H1 (cell line): ENCODE measurements at regions not wholly inside any gene's neighbourhood (a gene's known extent, or its start where the extent isn't known, plus 50 kb on each side); places are given as distances from the start of the nearest gene placed in this dataset.

ENCODE experiments used
- CBX5 ChIP-seq: fragments of 300-800, 300-1000 bp; sonication (generic); IDR thresholded peaks from 2 replicates; pipeline ENCODE4 v1.7.1; 2016; ENCODE audit warnings: antibody characterized with exemption, low read length, low read depth
- CHD2 ChIP-seq: IDR thresholded peaks from 2 replicates; pipeline ENCODE4 v1.6.1; 2012; ENCODE audit warnings: low read length, improper control_type of control experiment
- CTCF ChIP-seq, 3 experiments: IDR thresholded peaks; 1 replicate in 2 of 3; 2 replicates in 1 of 3; pipeline versions ENCODE4 v1.5.1 to v1.6.1; 2011; ENCODE audit warnings: low read length in 3 of 3, mild to moderate bottlenecking in 3 of 3, inconsistent platforms in 2 of 3, low read depth in 1 of 3, moderate library complexity in 1 of 3; ENCODE audit not compliant: insufficient read depth in 1 of 3; ENCODE audit errors: control extremely low read depth in 1 of 3
- EP300 ChIP-seq, 2 experiments: IDR thresholded peaks; 1 replicate in 1 of 2; 2 replicates in 1 of 2; pipeline ENCODE4 v1.6.1; 2011 to 2012; ENCODE audit warnings: low read depth in 2 of 2, low read length in 2 of 2, mild to moderate bottlenecking in 2 of 2, borderline replicate concordance in 1 of 2, inconsistent platforms in 1 of 2, moderate library complexity in 1 of 2
- FOSL1 ChIP-seq: IDR thresholded peaks from 2 replicates; pipeline ENCODE4 v1.6.1; 2011; ENCODE audit warnings: mild to moderate bottlenecking, low read depth, low read length, moderate library complexity; ENCODE audit not compliant: insufficient read depth
- GABPA ChIP-seq: IDR thresholded peaks from 2 replicates; pipeline ENCODE4 v1.6.1; 2011; ENCODE audit warnings: mild to moderate bottlenecking, low read length, moderate library complexity, borderline replicate concordance; ENCODE audit not compliant: insufficient read depth
- HDAC6 ChIP-seq: IDR thresholded peaks from one replicate; pipeline ENCODE4 v1.7.1; 2012; ENCODE audit warnings: low read depth, mild to moderate bottlenecking, inconsistent platforms, low read length, moderate library complexity
- JUN ChIP-seq: IDR thresholded peaks from 2 replicates; pipeline ENCODE4 v1.6.1; 2011; ENCODE audit warnings: low read depth, mild to moderate bottlenecking, improper control_type of control experiment, low read length
- JUND ChIP-seq: IDR thresholded peaks from 2 replicates; pipeline ENCODE4 v1.6.1; 2011; ENCODE audit warnings: mild to moderate bottlenecking, improper control_type of control experiment, low read length
- POLR2A ChIP-seq, 2 experiments: IDR thresholded peaks; 1 replicate in 1 of 2; 2 replicates in 1 of 2; pipeline ENCODE4 v1.6.1; 2011; ENCODE audit warnings: low read depth in 2 of 2, low read length in 2 of 2, mild to moderate bottlenecking in 2 of 2; ENCODE audit errors: control extremely low read depth in 1 of 2
- SIN3A ChIP-seq, 2 experiments: IDR thresholded peaks in 1 of 2; conservative IDR thresholded peaks in 1 of 2; 2 replicates each; pipeline ENCODE4 v1.6.1; 2011 to 2012; ENCODE audit warnings: low read length in 2 of 2, improper control_type of control experiment in 1 of 2, low read depth in 1 of 2, mild to moderate bottlenecking in 1 of 2
- SP1 ChIP-seq: IDR thresholded peaks from 2 replicates; pipeline ENCODE4 v1.6.1; 2011; ENCODE audit warnings: low read depth, low read length
- TCF12 ChIP-seq: IDR thresholded peaks from 2 replicates; pipeline ENCODE4 v1.6.1; 2011; ENCODE audit warnings: low read depth, mild to moderate bottlenecking, low read length
- ZNF274 ChIP-seq: IDR thresholded peaks from 2 replicates; pipeline ENCODE4 v1.7.0; 2012; ENCODE audit warnings: low read length, borderline replicate concordance; ENCODE audit errors: extremely low read depth

- TF ChIP-seq CTCF (IDR thresholded peaks at IDR 0.05; ENCODE audit: control extremely low read depth in 1 of 3, insufficient read depth in 1 of 3, low read depth in 1 of 3, low read length in 3 of 3), result no peak
- no peak for TF ChIP-seq CBX5
- no peak for TF ChIP-seq ZNF274
- no peak for TF ChIP-seq POLR2A (IDR thresholded peaks at IDR 0.05; ENCODE audit: control extremely low read depth in 1 of 2, low read depth in 2 of 2, low read length in 2 of 2)
- no peak for TF ChIP-seq EP300 (IDR thresholded peaks at IDR 0.05; ENCODE audit: borderline replicate concordance in 1 of 2, low read depth in 2 of 2, low read length in 2 of 2)
- TF ChIP-seq CHD2, result no peak
- TF ChIP-seq GABPA, result no peak
- TF ChIP-seq HDAC6, result no peak
- TF ChIP-seq TCF12, result no peak
- TF ChIP-seq JUND, result no peak
- TF ChIP-seq SP1, result no peak
- no peak for TF ChIP-seq FOSL1
- no peak for TF ChIP-seq SIN3A (conservative IDR thresholded peaks at IDR 0.05 in 1 of 2, IDR thresholded peaks at IDR 0.05 in 1 of 2; ENCODE audit: low read depth in 1 of 2, low read length in 2 of 2)
- no peak for TF ChIP-seq JUN
Observed at GRCh38 chr6:105705608-105706007, 302.7 kb upstream of the PREP start.
